Fibroblast of lung (primary cell): ENCODE measurements at regions not wholly inside any gene's neighbourhood (a gene's known extent, or its start where the extent isn't known, plus 50 kb on each side); places are given as distances from the start of the nearest gene placed in this dataset.
A peak's percentile ranks its signal among the peaks of the same experiment; 100 is the strongest.

Experiments
- DNase-seq, 2 donors: peaks; one replicate each; pipeline versions ENCODE4 v3.0.0 to v3.0.0-alpha.2; 2010; ENCODE audit warnings: low read depth in 2 of 2
- H2AFZ ChIP-seq: 2 replicates; pipeline ENCODE4 v1.5.1; 2012; ENCODE audit warnings: low read length, control low read depth, inconsistent platforms
- H3K27ac ChIP-seq: 2 replicates; pipeline ENCODE4 v1.5.1; 2011; ENCODE audit warnings: low read length, control low read depth; ENCODE audit not compliant: insufficient read depth
- H3K27me3 ChIP-seq: 2 replicates; pipeline ENCODE4 v1.5.1; 2011; ENCODE audit warnings: mild to moderate bottlenecking, low read length; ENCODE audit not compliant: control insufficient read depth, insufficient read depth
- H3K36me3 ChIP-seq: 2 replicates; pipeline ENCODE4 v1.5.1; 2011; ENCODE audit warnings: low read length; ENCODE audit not compliant: control insufficient read depth, insufficient read depth
- H3K4me1 ChIP-seq: 2 replicates; pipeline ENCODE4 v1.5.1; 2011; ENCODE audit warnings: low read length; ENCODE audit not compliant: control insufficient read depth, insufficient read depth; ENCODE audit errors: extremely low read depth
- H3K4me2 ChIP-seq: 2 replicates; pipeline ENCODE4 v1.5.1; 2011; ENCODE audit warnings: low read length, control low read depth; ENCODE audit not compliant: insufficient read depth; ENCODE audit errors: extremely low read depth
- H3K4me3 ChIP-seq, 4 experiments: fragments of 200-600 bp in 1 of 4; sonication (generic) in 1 of 4; replicated peaks in 1 of 4; 2 replicates each; pipeline ENCODE4 v1.5.1; 2011 to 2016; ENCODE audit warnings: low read length in 4 of 4, low read depth in 3 of 4, mild to moderate bottlenecking in 3 of 4, control low read depth in 2 of 4, inconsistent platforms in 1 of 4, mixed read lengths in 1 of 4; ENCODE audit not compliant: insufficient read depth in 1 of 4; ENCODE audit errors: control extremely low read depth in 1 of 4
- H3K79me2 ChIP-seq: 2 replicates; pipeline ENCODE4 v1.5.1; 2012; ENCODE audit warnings: mild to moderate bottlenecking, low read length, inconsistent platforms; ENCODE audit not compliant: control insufficient read depth, insufficient read depth
- H3K9ac ChIP-seq: 2 replicates; pipeline ENCODE4 v1.5.1; 2011; ENCODE audit warnings: mild to moderate bottlenecking, low read length, control low read depth; ENCODE audit not compliant: insufficient read depth
- H3K9me3 ChIP-seq: 2 replicates; pipeline ENCODE4 v1.5.1; 2012; ENCODE audit warnings: low read depth, low read length; ENCODE audit not compliant: control insufficient read depth, insufficient read depth
- H4K20me1 ChIP-seq: 2 replicates; pipeline ENCODE4 v1.5.1; 2011; ENCODE audit warnings: low read length; ENCODE audit not compliant: control insufficient read depth, insufficient read depth; ENCODE audit errors: extremely low read depth
- CTCF ChIP-seq, 2 donors: IDR thresholded peaks in 1 of 2; conservative IDR thresholded peaks in 1 of 2; 1 replicate in 1 of 2; 2 replicates in 1 of 2; pipeline ENCODE4 v1.5.1; 2011 to 2012; ENCODE audit warnings: low read length in 2 of 2, control low read depth in 1 of 2, inconsistent platforms in 1 of 2, low read depth in 1 of 2, mild to moderate bottlenecking in 1 of 2
- EZH2 ChIP-seq: IDR thresholded peaks from 2 replicates; pipeline ENCODE4 v1.5.1; 2012; ENCODE audit warnings: low read length, control low read depth, mild to moderate bottlenecking; ENCODE audit errors: missing control alignments

GRCh38 chr17:70241071-70241470 is 71.7 kb downstream of the KCNJ2 start:
- Histone ChIP-seq H4K20me1 (no peaks in the 10 kb centered on the region), H3K27me3 (no peaks in the 10 kb centered on the region), H3K9me3 (no peaks in the 10 kb centered on the region), H3K4me1 (no peaks in the 10 kb centered on the region), H3K4me2 (no peak overlapping the region), H3K79me2 (no peaks in the 10 kb centered on the region), H3K9ac (no peak overlapping the region), H2AFZ (no peak overlapping the region), H3K4me3 (no peak overlapping the region), H3K27ac (no peak overlapping the region), H3K36me3 (no peaks in the 10 kb centered on the region)
- no peak for DNase-seq
- TF ChIP-seq CTCF (conservative IDR thresholded peaks at IDR 0.05 in 1 of 2, IDR thresholded peaks at IDR 0.05 in 1 of 2; ENCODE audit: low read depth in 1 of 2, low read length in 2 of 2): no peak
- TF ChIP-seq EZH2: no peak

GRCh38 chr17:70242781-70243437 is 73.6 kb downstream of the KCNJ2 start:
- Histone ChIP-seq H3K36me3 (no peaks in the 10 kb centered on the region), H3K4me3 (no peak overlapping the region), H3K9me3 (no peaks in the 10 kb centered on the region), H3K4me2 (no peak overlapping the region), H2AFZ (no peak overlapping the region), H3K27ac (no peak overlapping the region), H3K9ac (no peak overlapping the region), H3K27me3 (no peaks in the 10 kb centered on the region), H3K4me1 (no peaks in the 10 kb centered on the region), H3K79me2 (no peaks in the 10 kb centered on the region), H4K20me1 (no peaks in the 10 kb centered on the region)
- TF ChIP-seq CTCF (conservative IDR thresholded peaks at IDR 0.05 in 1 of 2, IDR thresholded peaks at IDR 0.05 in 1 of 2; ENCODE audit: low read depth in 1 of 2, low read length in 2 of 2): no peak
- no peak for TF ChIP-seq EZH2
- peak; percentile 54 to 74 for DNase-seq

- Histone ChIP-seq H3K4me1 (no peaks in the 10 kb centered on the region), H3K79me2 (no peaks in the 10 kb centered on the region), H3K9ac (no peak overlapping the region), H3K27me3 (no peaks in the 10 kb centered on the region), H2AFZ (no peak overlapping the region), H3K4me2 (no peak overlapping the region), H3K4me3 (no peak overlapping the region), H4K20me1 (no peaks in the 10 kb centered on the region), H3K27ac (no peak overlapping the region), H3K36me3 (no peaks in the 10 kb centered on the region), H3K9me3 (no peaks in the 10 kb centered on the region)
- TF ChIP-seq CTCF (conservative IDR thresholded peaks at IDR 0.05 in 1 of 2, IDR thresholded peaks at IDR 0.05 in 1 of 2; ENCODE audit: low read depth in 1 of 2, low read length in 2 of 2): no peak
- TF ChIP-seq EZH2: no peak
- DNase-seq: peak in 1 of 2 donors; percentile 74
Measured at GRCh38 chr17:70251706-70252105, 82.4 kb downstream of the KCNJ2 start.
